ENCODE measurements at regions not wholly inside any gene's neighbourhood (a gene's known extent, or its start where the extent isn't known, plus 50 kb on each side); places are given as distances from the start of the nearest gene placed in this dataset.

- TF ChIP-seq, protein P1, sequence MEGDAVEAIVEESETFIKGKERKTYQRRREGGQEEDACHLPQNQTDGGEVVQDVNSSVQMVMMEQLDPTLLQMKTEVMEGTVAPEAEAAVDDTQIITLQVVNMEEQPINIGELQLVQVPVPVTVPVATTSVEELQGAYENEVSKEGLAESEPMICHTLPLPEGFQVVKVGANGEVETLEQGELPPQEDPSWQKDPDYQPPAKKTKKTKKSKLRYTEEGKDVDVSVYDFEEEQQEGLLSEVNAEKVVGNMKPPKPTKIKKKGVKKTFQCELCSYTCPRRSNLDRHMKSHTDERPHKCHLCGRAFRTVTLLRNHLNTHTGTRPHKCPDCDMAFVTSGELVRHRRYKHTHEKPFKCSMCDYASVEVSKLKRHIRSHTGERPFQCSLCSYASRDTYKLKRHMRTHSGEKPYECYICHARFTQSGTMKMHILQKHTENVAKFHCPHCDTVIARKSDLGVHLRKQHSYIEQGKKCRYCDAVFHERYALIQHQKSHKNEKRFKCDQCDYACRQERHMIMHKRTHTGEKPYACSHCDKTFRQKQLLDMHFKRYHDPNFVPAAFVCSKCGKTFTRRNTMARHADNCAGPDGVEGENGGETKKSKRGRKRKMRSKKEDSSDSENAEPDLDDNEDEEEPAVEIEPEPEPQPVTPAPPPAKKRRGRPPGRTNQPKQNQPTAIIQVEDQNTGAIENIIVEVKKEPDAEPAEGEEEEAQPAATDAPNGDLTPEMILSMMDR (tag by site-specific recombination; IDR thresholded peaks at IDR 0.05): no peak
- TF ChIP-seq TCF7L2 (IDR thresholded peaks at IDR 0.05; ENCODE audit: borderline replicate concordance, low read depth, low read length) (no peak), ZNF426 (tag by site-specific recombination; IDR thresholded peaks at IDR 0.05) (no peak), ZNF830 (tag by site-specific recombination; IDR thresholded peaks at IDR 0.05; ENCODE audit: low read depth) (no peak), ZIC2 (tag by site-specific recombination; IDR thresholded peaks at IDR 0.05) (no peak), TRIM28 (IDR thresholded peaks at IDR 0.05; ENCODE audit: borderline replicate concordance, low read length) (no peak), REST (tag by site-specific recombination; IDR thresholded peaks at IDR 0.05) (no peak), ZNF274 (IDR thresholded peaks at IDR 0.05; ENCODE audit: low read length) (no peak), ZNF274 (tag by site-specific recombination; IDR thresholded peaks at IDR 0.05; ENCODE audit: borderline replicate concordance) (no peak), ZNF121 (tag by site-specific recombination; IDR thresholded peaks at IDR 0.05) (no peak)
- TF ChIP-seq, protein P2, sequence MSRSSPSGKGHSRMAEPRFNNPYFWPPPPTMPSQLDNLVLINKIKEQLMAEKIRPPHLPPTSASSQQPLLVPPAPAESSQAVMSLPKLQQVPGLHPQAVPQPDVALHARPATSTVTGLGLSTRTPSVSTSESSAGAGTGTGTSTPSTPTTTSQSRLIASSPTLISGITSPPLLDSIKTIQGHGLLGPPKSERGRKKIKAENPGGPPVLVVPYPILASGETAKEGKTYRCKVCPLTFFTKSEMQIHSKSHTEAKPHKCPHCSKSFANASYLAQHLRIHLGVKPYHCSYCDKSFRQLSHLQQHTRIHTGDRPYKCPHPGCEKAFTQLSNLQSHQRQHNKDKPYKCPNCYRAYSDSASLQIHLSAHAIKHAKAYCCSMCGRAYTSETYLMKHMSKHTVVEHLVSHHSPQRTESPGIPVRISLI (tag by site-specific recombination; IDR thresholded peaks at IDR 0.05): no peak
These were observed 50.2 kb upstream of the TLR3 start for GRCh38 chr4:186018784-186019183.
